Esophagus squamous epithelium (tissue), 4 donors: ENCODE measurements at regions not wholly inside any gene's neighbourhood (a gene's known extent, or its start where the extent isn't known, plus 50 kb on each side); places are given as distances from the start of the nearest gene placed in this dataset.

ENCODE experiments used
- CTCF ChIP-seq, 6 experiments: fragments of 450-650 bp in 4 of 6; fragments of 200-600 bp in 2 of 6; sonication (generic) in 2 of 6; IDR thresholded peaks; one replicate each; pipeline ENCODE4 v1.5.1; 2016 to 2019; ENCODE audit warnings: antibody characterized with exemption in 6 of 6, mild to moderate bottlenecking in 4 of 6, moderate library complexity in 4 of 6
- POLR2A ChIP-seq, 4 donors: fragments of 450-650 bp; IDR thresholded peaks; one replicate each; pipeline ENCODE4 v1.6.1; 2017; ENCODE audit warnings: antibody characterized with exemption in 4 of 4, mild to moderate bottlenecking in 4 of 4, moderate library complexity in 3 of 4

GRCh38 chr18:43534511-43534910 is 257.2 kb upstream of the SYT4 start:
- TF ChIP-seq CTCF (IDR thresholded peaks at IDR 0.05) (no peak), POLR2A (IDR thresholded peaks at IDR 0.05) (no peak)
